GM12878 (cell line): ENCODE measurements at regions not wholly inside any gene's neighbourhood (a gene's known extent, or its start where the extent isn't known, plus 50 kb on each side); places are given as distances from the start of the nearest gene placed in this dataset.

Source experiments
- ATAC-seq: fragments of 200-7000 bp; cut with Tn5 transposase; 3 replicates; pipeline ENCODE4 v1.9.1; 2020; ENCODE audit warnings: mild to moderate bottlenecking, moderate library complexity
- BruUV-seq: library from RNA; stranded (reverse); fragments of 400-500 nt; replicated peaks from 2 replicates; lab custom pipeline; 2021; lab: Mats Ljungman, UMichigan
- CTCF ChIA-PET: fragments of 300-600 bp; sonication (Branson Sonifier 250); formaldehyde crosslinking; extraction: SDS; loops from one replicate; lab custom pipeline; 2021; ENCODE audit warnings: inconsistent platforms; lab: Yijun Ruan, JAX
- POLR2A ChIA-PET: fragments of 350-600 bp; formaldehyde crosslinking; extraction: SDS; loops from one replicate; lab custom pipeline; 2021; ENCODE audit warnings: inconsistent platforms; lab: Charles Lee
- RAD21 ChIA-PET: fragments of 300-600 bp; sonication (Branson Sonifier 250); formaldehyde crosslinking; loops from one replicate; lab custom pipeline; 2023; ENCODE audit warnings: antibody characterized with exemption; ENCODE audit not compliant: unreplicated experiment; lab: Charles Lee
- SMC1A ChIA-PET: fragments of 300-600 bp; sonication (Branson Sonifier 250); formaldehyde crosslinking; loops from one replicate; lab custom pipeline; 2023; ENCODE audit not compliant: unreplicated experiment, uncharacterized antibody; lab: Charles Lee
- DNase-seq: peaks from one replicate; pipeline ENCODE4 v3.0.0-alpha.2; 2011; ENCODE audit warnings: low read depth, low spot score
- FAIRE-seq: peaks from 3 replicates; lab custom pipeline; 2011; peaks lifted over from hg19 to GRCh38; lab: Jason Lieb, UNC
- H2AFZ ChIP-seq: 2 replicates; pipeline ENCODE4 v1.6.0; 2011; ENCODE audit warnings: low read depth, low read length, control low read depth; ENCODE audit not compliant: control insufficient read depth
- H3K27ac ChIP-seq: 2 replicates; pipeline ENCODE4 v1.5.1; 2011; ENCODE audit warnings: control low read depth; ENCODE audit not compliant: control insufficient read depth, insufficient read depth
- H3K27me3 ChIP-seq, 2 experiments: replicated peaks in 1 of 2; 2 replicates each; pipeline versions ENCODE4 v1.6.0 to v1.6.1; 2011; ENCODE audit warnings: low read length in 1 of 2; ENCODE audit not compliant: control insufficient read depth in 2 of 2, insufficient read depth in 2 of 2
- H3K36me3 ChIP-seq, 2 experiments: 2 replicates each; pipeline ENCODE4 v1.5.1; 2011; ENCODE audit warnings: low read length in 1 of 2; ENCODE audit not compliant: control insufficient read depth in 2 of 2, insufficient read depth in 2 of 2
- H3K4me1 ChIP-seq: 2 replicates; pipeline ENCODE4 v1.6.1; 2011; ENCODE audit warnings: mild to moderate bottlenecking, low read length, moderate library complexity, mixed read lengths; ENCODE audit not compliant: control insufficient read depth, insufficient read depth
- H3K4me2 ChIP-seq: 2 replicates; pipeline ENCODE4 v1.6.0; 2011; ENCODE audit warnings: control low read depth; ENCODE audit not compliant: control insufficient read depth, insufficient read depth
- H3K4me3 ChIP-seq: fragments of 200-600 bp; sonication (generic); 2 replicates; pipeline ENCODE4 v1.5.1; 2016
- H3K79me2 ChIP-seq: 2 replicates; pipeline ENCODE4 v1.6.0; 2011; ENCODE audit warnings: low read length; ENCODE audit not compliant: control insufficient read depth, insufficient read depth
- H3K9ac ChIP-seq: 2 replicates; pipeline ENCODE4 v1.8.0; 2011; ENCODE audit warnings: low read length, control low read depth, mixed read lengths; ENCODE audit not compliant: control insufficient read depth, insufficient read depth
- H3K9me3 ChIP-seq: replicated peaks from 3 replicates; pipeline ENCODE4 v1.5.1; 2011; ENCODE audit warnings: mild to moderate bottlenecking, low read length; ENCODE audit not compliant: control insufficient read depth, insufficient read depth
- H4K20me1 ChIP-seq: 2 replicates; pipeline ENCODE4 v1.6.0; 2011; ENCODE audit not compliant: control insufficient read depth, insufficient read depth
- CEBPB ChIP-seq, 2 experiments: fragments of 150-350 bp in 1 of 2; IDR thresholded peaks; 2 replicates each; pipeline ENCODE4 v1.6.1; 2012 to 2014; ENCODE audit warnings: low read depth in 2 of 2, low read length in 2 of 2, borderline replicate concordance in 1 of 2, inconsistent platforms in 1 of 2
- CHD1 ChIP-seq: IDR thresholded peaks from 2 replicates; pipeline ENCODE4 v1.6.1; 2012; ENCODE audit warnings: low read depth, low read length, improper control_type of control experiment
- KAT2A ChIP-seq: conservative IDR thresholded peaks from 2 replicates; pipeline ENCODE4 v1.6.1; 2011; ENCODE audit warnings: low read depth, low read length; ENCODE audit not compliant: control insufficient read depth
- PML ChIP-seq: IDR thresholded peaks from 2 replicates; pipeline ENCODE4 v1.6.1; 2012; ENCODE audit warnings: low read length, inconsistent platforms
- RCOR1 ChIP-seq: conservative IDR thresholded peaks from 2 replicates; pipeline ENCODE4 v1.6.1; 2012; ENCODE audit warnings: low read depth, low read length, improper control_type of control experiment
- TCF3 ChIP-seq: IDR thresholded peaks from 2 replicates; pipeline ENCODE4 v1.6.1; 2012; ENCODE audit warnings: low read depth, mild to moderate bottlenecking, low read length, borderline replicate concordance; ENCODE audit not compliant: insufficient read depth
- WGBS: methylation state at CpG from one replicate; pipeline ENCODE4 v1.1.6; 2016; ENCODE audit warnings: low lambda C conversion rate; ENCODE audit not compliant: insufficient replicate concordance, insufficient coverage; ENCODE audit errors: missing lambda C conversion rate; 5-methylcytosine and 5-hydroxymethylcytosine counted together
- in situ Hi-C: fragments of 300-500 bp; cut with MboI; formaldehyde crosslinking; loops from 9 replicates; pipeline ENCODE4 v1.14.3; 2018; ENCODE audit warnings: mixed read lengths
- intact Hi-C: fragments of 100-400 bp; cut with micrococcal nuclease; formaldehyde crosslinking; loops from one replicate; pipeline ENCODE4 v1.14.2; 2022; ENCODE audit not compliant: unreplicated experiment
- TF ChIP-seq, protein P1 (sequence below): fragments of 450-650 bp; IDR thresholded peaks from 2 replicates; pipeline ENCODE4 v1.6.1; 2017; ENCODE audit warnings: low read depth, mild to moderate bottlenecking, moderate library complexity
- TF ChIP-seq, protein P2 (sequence below): fragments of 450-650 bp; conservative IDR thresholded peaks from 2 replicates; pipeline ENCODE4 v1.6.1; 2017; ENCODE audit warnings: mild to moderate bottlenecking, moderate library complexity

DNA sequence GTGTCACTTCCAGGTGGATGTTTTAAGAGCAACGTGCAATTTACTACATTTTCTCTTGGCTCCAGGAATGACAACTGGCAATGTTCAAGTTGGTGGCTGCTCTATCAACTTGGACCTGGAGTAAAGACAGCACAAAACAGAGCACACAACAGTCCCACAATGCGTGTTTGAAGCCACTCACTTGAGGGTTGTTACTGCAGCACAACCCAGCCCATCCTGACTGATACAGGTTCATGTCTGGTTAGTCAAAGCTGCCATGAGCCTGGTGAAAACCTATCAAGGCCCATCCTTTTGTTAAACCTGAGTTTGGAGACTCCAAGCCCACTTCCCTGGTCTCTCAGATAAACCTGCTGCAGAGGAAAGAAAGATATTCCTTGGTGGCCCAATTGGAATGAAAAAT lies 81.1 kb upstream of the LARP1 start:
- ChIA-PET RAD21 (no interaction called here), CTCF (interaction anchor here (0.7 to 1.1 kb wide), 3 partner anchors 23 to 127 kb away, joined by 3 to 4 read pairs (median 3); no protein-coding TSS in a partner anchor), SMC1A (interaction anchor here (0.7 kb wide), 1 partner anchor 16 kb away, joined by 3 read pairs; no protein-coding TSS in a partner anchor), POLR2A (interaction anchor here (1.5 kb wide), 1 partner anchor 35 kb away, joined by 3 read pairs; no protein-coding TSS in a partner anchor)
- in situ Hi-C loops (no loop called here), intact Hi-C loops (no loop called here)
- no peaks in the 10 kb centered on the region for H3K79me2 ChIP-seq
- H3K4me1 ChIP-seq: no peaks in the 10 kb centered on the region
- TF ChIP-seq PML: no peak
- TF ChIP-seq, protein P1, sequence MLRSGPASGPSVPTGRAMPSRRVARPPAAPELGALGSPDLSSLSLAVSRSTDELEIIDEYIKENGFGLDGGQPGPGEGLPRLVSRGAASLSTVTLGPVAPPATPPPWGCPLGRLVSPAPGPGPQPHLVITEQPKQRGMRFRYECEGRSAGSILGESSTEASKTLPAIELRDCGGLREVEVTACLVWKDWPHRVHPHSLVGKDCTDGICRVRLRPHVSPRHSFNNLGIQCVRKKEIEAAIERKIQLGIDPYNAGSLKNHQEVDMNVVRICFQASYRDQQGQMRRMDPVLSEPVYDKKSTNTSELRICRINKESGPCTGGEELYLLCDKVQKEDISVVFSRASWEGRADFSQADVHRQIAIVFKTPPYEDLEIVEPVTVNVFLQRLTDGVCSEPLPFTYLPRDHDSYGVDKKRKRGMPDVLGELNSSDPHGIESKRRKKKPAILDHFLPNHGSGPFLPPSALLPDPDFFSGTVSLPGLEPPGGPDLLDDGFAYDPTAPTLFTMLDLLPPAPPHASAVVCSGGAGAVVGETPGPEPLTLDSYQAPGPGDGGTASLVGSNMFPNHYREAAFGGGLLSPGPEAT: no peak
- TF ChIP-seq RCOR1: no peak
- TF ChIP-seq KAT2A: no peak
- TF ChIP-seq CHD1: no peak
- TF ChIP-seq TCF3: no peak
- TF ChIP-seq CEBPB (IDR thresholded peaks at IDR 0.05; ENCODE audit: borderline replicate concordance in 1 of 2, low read depth in 2 of 2, low read length in 2 of 2): no peak
- TF ChIP-seq, protein P2, sequence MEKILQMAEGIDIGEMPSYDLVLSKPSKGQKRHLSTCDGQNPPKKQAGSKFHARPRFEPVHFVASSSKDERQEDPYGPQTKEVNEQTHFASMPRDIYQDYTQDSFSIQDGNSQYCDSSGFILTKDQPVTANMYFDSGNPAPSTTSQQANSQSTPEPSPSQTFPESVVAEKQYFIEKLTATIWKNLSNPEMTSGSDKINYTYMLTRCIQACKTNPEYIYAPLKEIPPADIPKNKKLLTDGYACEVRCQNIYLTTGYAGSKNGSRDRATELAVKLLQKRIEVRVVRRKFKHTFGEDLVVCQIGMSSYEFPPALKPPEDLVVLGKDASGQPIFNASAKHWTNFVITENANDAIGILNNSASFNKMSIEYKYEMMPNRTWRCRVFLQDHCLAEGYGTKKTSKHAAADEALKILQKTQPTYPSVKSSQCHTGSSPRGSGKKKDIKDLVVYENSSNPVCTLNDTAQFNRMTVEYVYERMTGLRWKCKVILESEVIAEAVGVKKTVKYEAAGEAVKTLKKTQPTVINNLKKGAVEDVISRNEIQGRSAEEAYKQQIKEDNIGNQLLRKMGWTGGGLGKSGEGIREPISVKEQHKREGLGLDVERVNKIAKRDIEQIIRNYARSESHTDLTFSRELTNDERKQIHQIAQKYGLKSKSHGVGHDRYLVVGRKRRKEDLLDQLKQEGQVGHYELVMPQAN: no peak
- no peaks in the 10 kb centered on the region for H3K36me3 ChIP-seq
- ATAC-seq (no peak), DNase-seq (no peak), FAIRE-seq (no peak)
- no peak overlapping the region for H3K9ac ChIP-seq
- no peak overlapping the region for H3K4me3 ChIP-seq
- no peak overlapping the region for H3K27ac ChIP-seq
- no peaks in the 10 kb centered on the region for H3K27me3 ChIP-seq
- 40% methylated on average over 2 of the region's 2 CpGs for WGBS
- H2AFZ ChIP-seq: no peak overlapping the region
- H3K4me2 ChIP-seq: no peak overlapping the region
- no TSS peak for BruUV-seq
- no peaks in the 10 kb centered on the region for H4K20me1 ChIP-seq
- H3K9me3 ChIP-seq: no peaks in the 10 kb centered on the region; the same call in 2 of the 3 replicates
